ENCODE measurements at regions not wholly inside any gene's neighbourhood (a gene's known extent, or its start where the extent isn't known, plus 50 kb on each side); places are given as distances from the start of the nearest gene placed in this dataset.

- no peaks in the 10 kb centered on the region for H3K36me3 ChIP-seq (ENCODE audit: insufficient read depth, low read length)
- CTCF ChIA-PET (ENCODE audit: partially characterized antibody) = no interaction called here
- H3K4me1 ChIP-seq (ENCODE audit: insufficient read depth, low read length) = no peaks in the 10 kb centered on the region
- no peaks in the 10 kb centered on the region for H3K4me1 Mint-ChIP-seq
- intact Hi-C loops (cut with micrococcal nuclease) = no loop called here
- no peak overlapping the region for H3K27ac Mint-ChIP-seq
- H3K27me3 Mint-ChIP-seq = no peaks in the 10 kb centered on the region
- no peak overlapping the region for H3K27ac ChIP-seq (ENCODE audit: low read depth, low read length)
- POLR2A ChIA-PET (ENCODE audit: partially characterized antibody) = no interaction called here
- no peak overlapping the region for H3K4me3 ChIP-seq (ENCODE audit: low read length in 2 of 2)
- no peak overlapping the region for H3K4me3 Mint-ChIP-seq
- no peaks in the 10 kb centered on the region for H3K27me3 ChIP-seq (ENCODE audit: insufficient read depth, low read length)
- peaks cover 2 to 17% (median 6%) of the 10 kb centered on the region in 8 donors for H3K9me3 Mint-ChIP-seq
- DNase-seq = no peak
- H3K36me3 Mint-ChIP-seq = no peaks in the 10 kb centered on the region
- H3K9me3 ChIP-seq (ENCODE audit: control insufficient read depth in 1 of 2, low read length in 2 of 2) = no peaks in the 10 kb centered on the region
These were observed 126.0 kb upstream of the KITLG start for GRCh38 chr12:88706286-88706685.

GRCh38 chr12:88703790-88704189 is 123.5 kb upstream of the KITLG start:
- Mint-ChIP-seq H3K4me3 (no peak overlapping the region), H3K27ac (no peak overlapping the region), H3K36me3 (no peaks in the 10 kb centered on the region), H3K9me3 (peaks cover 2 to 14% (median 5%) of the 10 kb centered on the region in 8 donors), H3K4me1 (no peaks in the 10 kb centered on the region), H3K27me3 (no peaks in the 10 kb centered on the region)
- no peak for DNase-seq
- CTCF ChIA-PET (ENCODE audit: partially characterized antibody) = no interaction called here
- Histone ChIP-seq H3K4me1 (ENCODE audit: insufficient read depth, low read length) (no peaks in the 10 kb centered on the region), H3K27ac (ENCODE audit: low read depth, low read length) (no peak overlapping the region), H3K9me3 (ENCODE audit: control insufficient read depth in 1 of 2, low read length in 2 of 2) (no peaks in the 10 kb centered on the region), H3K4me3 (ENCODE audit: low read length in 2 of 2) (no peak overlapping the region), H3K36me3 (ENCODE audit: insufficient read depth, low read length) (no peaks in the 10 kb centered on the region), H3K27me3 (ENCODE audit: insufficient read depth, low read length) (no peaks in the 10 kb centered on the region)
- intact Hi-C loops (cut with micrococcal nuclease) = no loop called here
- POLR2A ChIA-PET (ENCODE audit: partially characterized antibody) = no interaction called here

- no peaks in the 10 kb centered on the region for H3K9me3 ChIP-seq (ENCODE audit: control insufficient read depth in 1 of 2, low read length in 2 of 2)
- H3K27ac ChIP-seq (ENCODE audit: low read depth, low read length) = no peak overlapping the region
- no peaks in the 10 kb centered on the region for H3K27me3 ChIP-seq (ENCODE audit: insufficient read depth, low read length)
- Mint-ChIP-seq H3K4me1 (no peaks in the 10 kb centered on the region), H3K9me3 (peaks cover 0 to 8% (median 3%) of the 10 kb centered on the region in 8 donors), H3K36me3 (no peaks in the 10 kb centered on the region), H3K27ac (no peak overlapping the region), H3K4me3 (no peak overlapping the region), H3K27me3 (no peaks in the 10 kb centered on the region)
- no peak overlapping the region for H3K4me3 ChIP-seq (ENCODE audit: low read length in 2 of 2)
- H3K36me3 ChIP-seq (ENCODE audit: insufficient read depth, low read length) = no peaks in the 10 kb centered on the region
- ChIA-PET POLR2A (ENCODE audit: partially characterized antibody) (no interaction called here), CTCF (ENCODE audit: partially characterized antibody) (no interaction called here)
- intact Hi-C loops (cut with micrococcal nuclease) = no loop called here
- H3K4me1 ChIP-seq (ENCODE audit: insufficient read depth, low read length) = no peaks in the 10 kb centered on the region
- DNase-seq = no peak
These were observed 118.2 kb upstream of the KITLG start for GRCh38 chr12:88698471-88698870.

GRCh38 chr12:88693837-88694445 is 113.7 kb upstream of the KITLG start:
- Mint-ChIP-seq H3K27ac (no peak overlapping the region), H3K27me3 (no peaks in the 10 kb centered on the region), H3K4me1 (no peaks in the 10 kb centered on the region), H3K4me3 (no peak overlapping the region), H3K9me3 (peaks cover 0 to 8% (median 4%) of the 10 kb centered on the region in 8 donors), H3K36me3 (no peaks in the 10 kb centered on the region)
- CTCF ChIA-PET (ENCODE audit: partially characterized antibody) = no interaction called here
- Histone ChIP-seq H3K27me3 (ENCODE audit: insufficient read depth, low read length) (no peaks in the 10 kb centered on the region), H3K9me3 (ENCODE audit: control insufficient read depth in 1 of 2, low read length in 2 of 2) (no peaks in the 10 kb centered on the region), H3K4me3 (ENCODE audit: low read length in 2 of 2) (no peak overlapping the region), H3K4me1 (ENCODE audit: insufficient read depth, low read length) (no peaks in the 10 kb centered on the region), H3K36me3 (ENCODE audit: insufficient read depth, low read length) (no peaks in the 10 kb centered on the region), H3K27ac (ENCODE audit: low read depth, low read length) (no peak overlapping the region)
- intact Hi-C loops (cut with micrococcal nuclease) = no loop called here
- POLR2A ChIA-PET (ENCODE audit: partially characterized antibody) = no interaction called here
- DNase-seq = no peak

GRCh38 chr12:88691811-88692210 is 111.5 kb upstream of the KITLG start:
- H3K4me1 ChIP-seq (ENCODE audit: insufficient read depth, low read length) = no peaks in the 10 kb centered on the region
- Mint-ChIP-seq H3K27me3 (no peaks in the 10 kb centered on the region), H3K9me3 (peaks cover 0 to 8% (median 2%) of the 10 kb centered on the region in 8 donors), H3K4me3 (no peak overlapping the region), H3K4me1 (no peaks in the 10 kb centered on the region), H3K36me3 (no peaks in the 10 kb centered on the region), H3K27ac (no peak overlapping the region)
- intact Hi-C loops (cut with micrococcal nuclease) = no loop called here
- no peaks in the 10 kb centered on the region for H3K9me3 ChIP-seq (ENCODE audit: control insufficient read depth in 1 of 2, low read length in 2 of 2)
- POLR2A ChIA-PET (ENCODE audit: partially characterized antibody) = no interaction called here
- H3K4me3 ChIP-seq (ENCODE audit: low read length in 2 of 2) = no peak overlapping the region
- no peaks in the 10 kb centered on the region for H3K27me3 ChIP-seq (ENCODE audit: insufficient read depth, low read length)
- no peak overlapping the region for H3K27ac ChIP-seq (ENCODE audit: low read depth, low read length)
- H3K36me3 ChIP-seq (ENCODE audit: insufficient read depth, low read length) = no peaks in the 10 kb centered on the region
- CTCF ChIA-PET (ENCODE audit: partially characterized antibody) = no interaction called here
- no peak for DNase-seq

GRCh38 chr12:88684610-88685009 is 104.3 kb upstream of the KITLG start:
- H3K9me3 ChIP-seq (ENCODE audit: control insufficient read depth in 1 of 2, low read length in 2 of 2) = no peaks in the 10 kb centered on the region
- H3K4me1 Mint-ChIP-seq = no peaks in the 10 kb centered on the region
- H3K27me3 ChIP-seq (ENCODE audit: insufficient read depth, low read length) = no peaks in the 10 kb centered on the region
- no peak overlapping the region for H3K4me3 Mint-ChIP-seq
- H3K27me3 Mint-ChIP-seq = peaks cover 0 to 2% of the 10 kb centered on the region in 2 donors
- no peaks in the 10 kb centered on the region for H3K4me1 ChIP-seq (ENCODE audit: insufficient read depth, low read length)
- DNase-seq = no peak
- POLR2A ChIA-PET (ENCODE audit: partially characterized antibody) = no interaction called here
- H3K36me3 Mint-ChIP-seq = no peaks in the 10 kb centered on the region
- no peaks in the 10 kb centered on the region for H3K36me3 ChIP-seq (ENCODE audit: insufficient read depth, low read length)
- H3K9me3 Mint-ChIP-seq = peaks cover 0 to 5% (median 0%) of the 10 kb centered on the region in 8 donors
- no peak overlapping the region for H3K4me3 ChIP-seq (ENCODE audit: low read length in 2 of 2)
- CTCF ChIA-PET (ENCODE audit: partially characterized antibody) = no interaction called here
- no peak overlapping the region for H3K27ac ChIP-seq (ENCODE audit: low read depth, low read length)
- intact Hi-C loops (cut with micrococcal nuclease) = no loop called here
- H3K27ac Mint-ChIP-seq = no peak overlapping the region

- H3K9me3 Mint-ChIP-seq = peaks cover 0 to 5% (median 0%) of the 10 kb centered on the region in 8 donors
- POLR2A ChIA-PET (ENCODE audit: partially characterized antibody) = no interaction called here
These were observed 103.9 kb upstream of the KITLG start for GRCh38 chr12:88684170-88684569.

GRCh38 chr12:88683628-88684027 is 103.4 kb upstream of the KITLG start:
- H3K27ac ChIP-seq (ENCODE audit: low read depth, low read length) = no peak overlapping the region

More at GRCh38 chr12:88684170-88684569, 103.9 kb upstream of the KITLG start:
- Histone ChIP-seq H3K27me3 (ENCODE audit: insufficient read depth, low read length) (no peaks in the 10 kb centered on the region), H3K4me3 (ENCODE audit: low read length in 2 of 2) (no peak overlapping the region), H3K36me3 (ENCODE audit: insufficient read depth, low read length) (no peaks in the 10 kb centered on the region), H3K9me3 (ENCODE audit: control insufficient read depth in 1 of 2, low read length in 2 of 2) (no peaks in the 10 kb centered on the region), H3K27ac (ENCODE audit: low read depth, low read length) (no peak overlapping the region), H3K4me1 (ENCODE audit: insufficient read depth, low read length) (no peaks in the 10 kb centered on the region)
- no peaks in the 10 kb centered on the region for H3K4me1 Mint-ChIP-seq
- H3K36me3 Mint-ChIP-seq = no peaks in the 10 kb centered on the region
- CTCF ChIA-PET (ENCODE audit: partially characterized antibody) = no interaction called here
- H3K27me3 Mint-ChIP-seq = peaks cover 0 to 2% of the 10 kb centered on the region in 2 donors
- intact Hi-C loops (cut with micrococcal nuclease) = no loop called here
- no peak overlapping the region for H3K27ac Mint-ChIP-seq
- H3K4me3 Mint-ChIP-seq = no peak overlapping the region
- no peak for DNase-seq

More at GRCh38 chr12:88683628-88684027, 103.4 kb upstream of the KITLG start:
- ChIA-PET CTCF (ENCODE audit: partially characterized antibody) (no interaction called here), POLR2A (ENCODE audit: partially characterized antibody) (no interaction called here)
- H3K36me3 ChIP-seq (ENCODE audit: insufficient read depth, low read length) = no peaks in the 10 kb centered on the region
- no peaks in the 10 kb centered on the region for H3K27me3 ChIP-seq (ENCODE audit: insufficient read depth, low read length)
- Mint-ChIP-seq H3K4me1 (no peaks in the 10 kb centered on the region), H3K27me3 (peaks cover 0 to 2% of the 10 kb centered on the region in 2 donors), H3K36me3 (no peaks in the 10 kb centered on the region), H3K27ac (no peak overlapping the region), H3K4me3 (no peak overlapping the region), H3K9me3 (peaks cover 0 to 5% (median 0%) of the 10 kb centered on the region in 8 donors)
- no peaks in the 10 kb centered on the region for H3K9me3 ChIP-seq (ENCODE audit: control insufficient read depth in 1 of 2, low read length in 2 of 2)
- DNase-seq = no peak
- H3K4me1 ChIP-seq (ENCODE audit: insufficient read depth, low read length) = no peaks in the 10 kb centered on the region
- no peak overlapping the region for H3K4me3 ChIP-seq (ENCODE audit: low read length in 2 of 2)
- intact Hi-C loops (cut with micrococcal nuclease) = no loop called here

Data from CD4-positive, alpha-beta memory T cell (primary cell).